AG09319 (cell line): ENCODE measurements at regions not wholly inside any gene's neighbourhood (a gene's known extent, or its start where the extent isn't known, plus 50 kb on each side); places are given as distances from the start of the nearest gene placed in this dataset.

Source experiments
- DNase-seq: peaks from one replicate; pipeline ENCODE4 v3.0.0-alpha.2; 2010; ENCODE audit warnings: low read depth; ENCODE audit errors: extremely low read depth
- CTCF ChIP-seq: IDR thresholded peaks from 2 replicates; pipeline ENCODE4 v1.5.1; 2011; ENCODE audit warnings: low read depth, mild to moderate bottlenecking, inconsistent platforms, low read length, moderate library complexity

- DNase-seq, result no peak
These were observed 95.7 kb upstream of the SLC24A5 start for GRCh38 chr15:48025118-48025517.

GRCh38 chr15:48028712-48029111, 92.1 kb upstream of the SLC24A5 start:
- DNase-seq, result no peak
- no peak for TF ChIP-seq CTCF

More at GRCh38 chr15:48025118-48025517, 95.7 kb upstream of the SLC24A5 start:
- no peak for TF ChIP-seq CTCF

GRCh38 chr15:48029642-48030041, 91.1 kb upstream of the SLC24A5 start:
- TF ChIP-seq CTCF, result no peak
- no peak for DNase-seq

- TF ChIP-seq CTCF, result no peak
These were observed 89.3 kb upstream of the SLC24A5 start for GRCh38 chr15:48031466-48031865.

GRCh38 chr15:48031973-48032372, 88.8 kb upstream of the SLC24A5 start:
- DNase-seq, result no peak
- TF ChIP-seq CTCF, result no peak

More at GRCh38 chr15:48031466-48031865, 89.3 kb upstream of the SLC24A5 start:
- DNase-seq, result no peak

- TF ChIP-seq CTCF, result no peak
- DNase-seq, result no peak
These were observed 87.9 kb upstream of the SLC24A5 start for GRCh38 chr15:48032911-48033310.

GRCh38 chr15:48038221-48038620, 82.6 kb upstream of the SLC24A5 start:
- DNase-seq, result no peak
- no peak for TF ChIP-seq CTCF
